GM23338 (cell line): ENCODE measurements at regions not wholly inside any gene's neighbourhood (a gene's known extent, or its start where the extent isn't known, plus 50 kb on each side); places are given as distances from the start of the nearest gene placed in this dataset.

Experiments used
- ATAC-seq: fragments of 200-7000 bp; cut with Tn5 transposase; 3 replicates; pipeline ENCODE4 v1.9.1; 2020
- DNase-seq: peaks from one replicate; pipeline ENCODE4 v3.0.0-alpha.2; 2015; ENCODE audit warnings: low spot score
- H2AFZ ChIP-seq: fragments of 200-600 bp; sonication (generic); 2 replicates; pipeline ENCODE4 v1.8.0; 2016; ENCODE audit warnings: antibody characterized with exemption, mild to moderate bottlenecking, moderate library complexity
- H3F3A ChIP-seq: fragments of 200-600 bp; sonication (generic); replicated peaks from 2 replicates; pipeline ENCODE4 v1.8.0; 2017; ENCODE audit warnings: antibody characterized with exemption, mixed run types, low read depth
- H3K27ac ChIP-seq: fragments of 200-600 bp; sonication (generic); 2 replicates; pipeline ENCODE4 v1.6.1; 2016; ENCODE audit warnings: low read depth
- H3K27me3 ChIP-seq: fragments of 200-600 bp; sonication (generic); 2 replicates; pipeline ENCODE4 v1.8.0; 2016; ENCODE audit warnings: mild to moderate bottlenecking, mixed run types, moderate library complexity; ENCODE audit not compliant: insufficient read depth
- H3K36me3 ChIP-seq: fragments of 200-600 bp; sonication (generic); 2 replicates; pipeline ENCODE4 v1.8.0; 2016; ENCODE audit warnings: mild to moderate bottlenecking; ENCODE audit not compliant: insufficient read depth
- H3K4me1 ChIP-seq: fragments of 200-600 bp; sonication (generic); 2 replicates; pipeline ENCODE4 v1.8.0; 2016; ENCODE audit warnings: mild to moderate bottlenecking, moderate library complexity; ENCODE audit not compliant: insufficient read depth
- H3K4me2 ChIP-seq: fragments of 200-600 bp; sonication (generic); 2 replicates; pipeline ENCODE4 v1.7.1; 2017; ENCODE audit warnings: mixed run types
- H3K4me3 ChIP-seq: fragments of 200-600 bp; sonication (generic); 2 replicates; pipeline ENCODE4 v1.6.1; 2016; ENCODE audit warnings: mixed run types
- H3K79me2 ChIP-seq: fragments of 200-600 bp; sonication (generic); replicated peaks from 2 replicates; pipeline ENCODE4 v1.8.0; 2017; ENCODE audit warnings: mild to moderate bottlenecking; ENCODE audit not compliant: insufficient read depth
- H3K9me2 ChIP-seq: fragments of 200-600 bp; sonication (generic); 2 replicates; pipeline ENCODE4 v1.8.0; 2017; ENCODE audit not compliant: insufficient read depth
- H4K20me1 ChIP-seq: fragments of 200-600 bp; sonication (generic); replicated peaks from 2 replicates; pipeline ENCODE4 v1.8.0; 2017; ENCODE audit warnings: mild to moderate bottlenecking; ENCODE audit not compliant: insufficient read depth
- H3K27ac Mint-ChIP-seq: 2 replicates; pipeline ENCODE4 v1.8.0; 2020; ENCODE audit warnings: inconsistent platforms, mild to moderate bottlenecking, moderate library complexity, mixed read lengths
- H3K27me3 Mint-ChIP-seq: 3 replicates; pipeline ENCODE4 v1.8.0; 2022; ENCODE audit warnings: low read depth, mild to moderate bottlenecking, moderate library complexity, mixed read lengths, inconsistent platforms; ENCODE audit not compliant: insufficient read depth, poor library complexity
- H3K36me3 Mint-ChIP-seq: 3 replicates; pipeline ENCODE4 v1.8.0; 2021; ENCODE audit warnings: low read depth, mild to moderate bottlenecking, inconsistent platforms, moderate library complexity, mixed read lengths
- H3K4me1 Mint-ChIP-seq: 3 replicates; pipeline ENCODE4 v1.8.0; 2020; ENCODE audit warnings: mild to moderate bottlenecking, inconsistent platforms, mixed read lengths
- H3K4me3 Mint-ChIP-seq: 3 replicates; pipeline ENCODE4 v1.8.0; 2021; ENCODE audit warnings: moderate library complexity, mild to moderate bottlenecking, inconsistent platforms, mixed read lengths
- H3K9me3 Mint-ChIP-seq: 3 replicates; pipeline ENCODE4 v1.8.0; 2020; ENCODE audit warnings: moderate library complexity, mild to moderate bottlenecking, inconsistent platforms, mixed read lengths
- CREB1 ChIP-seq: fragments of 250-450 bp; sonication (Bioruptor Pico); IDR thresholded peaks from 2 replicates; pipeline ENCODE4 v1.5.0; 2020; ENCODE audit warnings: low read depth, mild to moderate bottlenecking, moderate library complexity
- ETS1 ChIP-seq: IDR thresholded peaks from 2 replicates; pipeline ENCODE4 v1.6.1; 2016; ENCODE audit warnings: antibody characterized with exemption
- EZH2 ChIP-seq: fragments of 200-600 bp; sonication (generic); IDR thresholded peaks from one replicate; pipeline ENCODE4 v1.8.0; 2017; ENCODE audit warnings: antibody characterized with exemption, mild to moderate bottlenecking, low read depth; ENCODE audit not compliant: unreplicated experiment
- EZH2phosphoT487 ChIP-seq: fragments of 200-600 bp; sonication (generic); IDR thresholded peaks from one replicate; pipeline ENCODE4 v1.8.1; 2018; ENCODE audit warnings: antibody characterized with exemption; ENCODE audit not compliant: unreplicated experiment
- JUNB ChIP-seq: IDR thresholded peaks from one replicate; pipeline ENCODE4 v1.6.1; 2016; ENCODE audit warnings: antibody characterized with exemption; ENCODE audit not compliant: unreplicated experiment
- NANOG ChIP-seq: IDR thresholded peaks from 2 replicates; pipeline ENCODE4 v1.6.1; 2016; ENCODE audit warnings: antibody characterized with exemption, borderline replicate concordance
- POLR2AphosphoS5 ChIP-seq: IDR thresholded peaks from 2 replicates; pipeline ENCODE4 v1.6.1; 2016; ENCODE audit warnings: antibody characterized with exemption, low read depth
- REST ChIP-seq: IDR thresholded peaks from one replicate; pipeline ENCODE4 v1.6.1; 2018; ENCODE audit warnings: antibody characterized with exemption; ENCODE audit not compliant: unreplicated experiment
- STAT1 ChIP-seq: IDR thresholded peaks from one replicate; pipeline ENCODE4 v1.6.1; 2016; ENCODE audit warnings: antibody characterized with exemption; ENCODE audit not compliant: unreplicated experiment
- ZNF114 ChIP-seq: fragments of 250-450 bp; sonication (Bioruptor Pico); IDR thresholded peaks from 2 replicates; pipeline ENCODE4 v1.5.0; 2020; ENCODE audit warnings: mild to moderate bottlenecking, moderate library complexity
- ZNF331 ChIP-seq: fragments of 250-450 bp; sonication (Bioruptor Pico); IDR thresholded peaks from 2 replicates; pipeline ENCODE4 v1.5.0; 2020; ENCODE audit warnings: low read depth, mild to moderate bottlenecking, moderate library complexity
- ZNF462 ChIP-seq: fragments of 250-450 bp; sonication (Bioruptor Pico); IDR thresholded peaks from 2 replicates; pipeline ENCODE4 v1.5.0; 2020; ENCODE audit warnings: mild to moderate bottlenecking, moderate library complexity
- TF ChIP-seq, protein P1 (sequence below), 2 experiments: fragments of 200-600 bp in 1 of 2; sonication (generic) in 1 of 2; conservative IDR thresholded peaks; 2 replicates each; pipeline versions ENCODE4 v1.5.1 to v1.6.1; 2016 to 2017; ENCODE audit warnings: antibody characterized with exemption in 2 of 2, low read depth in 2 of 2, mild to moderate bottlenecking in 2 of 2, moderate library complexity in 1 of 2

GRCh38 chr20:53850319-53850718 lies 220.1 kb downstream of the BCAS1 start:
- Mint-ChIP-seq H3K36me3 (peaks cover 5% of the 10 kb centered on the region; the same call in 1 of the 3 replicates), H3K27ac (no peak overlapping the region), H3K4me3 (no peak overlapping the region), H3K9me3 (peaks cover 12% of the 10 kb centered on the region), H3K4me1 (peaks cover 8% of the 10 kb centered on the region; the same call in 2 of the 3 replicates), H3K27me3 (peaks cover 2% of the 10 kb centered on the region)
- no peaks in the 10 kb centered on the region for H4K20me1 ChIP-seq
- no peaks in the 10 kb centered on the region for H3K36me3 ChIP-seq
- no peak for TF ChIP-seq STAT1
- TF ChIP-seq ZNF114 (CRISPR knock-in tag), result no peak
- TF ChIP-seq CREB1, result no peak
- no peak for TF ChIP-seq NANOG
- no peak for TF ChIP-seq EZH2phosphoT487
- no peak for TF ChIP-seq JUNB
- TF ChIP-seq POLR2AphosphoS5, result no peak
- TF ChIP-seq, protein P1, sequence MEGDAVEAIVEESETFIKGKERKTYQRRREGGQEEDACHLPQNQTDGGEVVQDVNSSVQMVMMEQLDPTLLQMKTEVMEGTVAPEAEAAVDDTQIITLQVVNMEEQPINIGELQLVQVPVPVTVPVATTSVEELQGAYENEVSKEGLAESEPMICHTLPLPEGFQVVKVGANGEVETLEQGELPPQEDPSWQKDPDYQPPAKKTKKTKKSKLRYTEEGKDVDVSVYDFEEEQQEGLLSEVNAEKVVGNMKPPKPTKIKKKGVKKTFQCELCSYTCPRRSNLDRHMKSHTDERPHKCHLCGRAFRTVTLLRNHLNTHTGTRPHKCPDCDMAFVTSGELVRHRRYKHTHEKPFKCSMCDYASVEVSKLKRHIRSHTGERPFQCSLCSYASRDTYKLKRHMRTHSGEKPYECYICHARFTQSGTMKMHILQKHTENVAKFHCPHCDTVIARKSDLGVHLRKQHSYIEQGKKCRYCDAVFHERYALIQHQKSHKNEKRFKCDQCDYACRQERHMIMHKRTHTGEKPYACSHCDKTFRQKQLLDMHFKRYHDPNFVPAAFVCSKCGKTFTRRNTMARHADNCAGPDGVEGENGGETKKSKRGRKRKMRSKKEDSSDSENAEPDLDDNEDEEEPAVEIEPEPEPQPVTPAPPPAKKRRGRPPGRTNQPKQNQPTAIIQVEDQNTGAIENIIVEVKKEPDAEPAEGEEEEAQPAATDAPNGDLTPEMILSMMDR (conservative IDR thresholded peaks at IDR 0.05; ENCODE audit: low read depth in 2 of 2), result no peak
- no peak for TF ChIP-seq ZNF462
- no peak for TF ChIP-seq ETS1
- TF ChIP-seq ZNF331, result no peak
- no peak for TF ChIP-seq REST
- TF ChIP-seq EZH2, result no peak
- H3K4me3 ChIP-seq, result no peak overlapping the region
- H3K9me2 ChIP-seq, result no peaks in the 10 kb centered on the region
- H3K27me3 ChIP-seq, result no peaks in the 10 kb centered on the region
- H3K4me2 ChIP-seq, result no peak overlapping the region
- 0 out of 2 replicates have a peak, but pooled peaks cover 13% of the 10 kb centered on the region for H3K4me1 ChIP-seq
- no peak for ATAC-seq
- DNase-seq, result no peak
- H3K27ac ChIP-seq, result no peak overlapping the region
- no peaks in the 10 kb centered on the region for H3K79me2 ChIP-seq
- H3F3A ChIP-seq, result no peaks in the 10 kb centered on the region
- H2AFZ ChIP-seq, result no peak overlapping the region
